Hindlimb muscle (tissue), 1 donor: ENCODE measurements at regions not wholly inside any gene's neighbourhood (a gene's known extent, or its start where the extent isn't known, plus 50 kb on each side); places are given as distances from the start of the nearest gene placed in this dataset.

ENCODE experiments used
- DNase-seq: peaks from one replicate; pipeline ENCODE4 v3.0.0-alpha.2; 2013

- DNase-seq, result no peak
Observed at GRCh38 chr18:78159397-78159796, 820.2 kb upstream of the SALL3 start.

GRCh38 chr18:78160961-78161656, 818.5 kb upstream of the SALL3 start:
- DNase-seq, result no peak

- DNase-seq, result no peak
Observed at GRCh38 chr18:78165525-78165924, 814.1 kb upstream of the SALL3 start.

- DNase-seq, result no peak
Observed at GRCh38 chr18:78168526-78168925, 811.1 kb upstream of the SALL3 start.

- DNase-seq, result no peak
Observed at GRCh38 chr18:78169174-78169864, 810.3 kb upstream of the SALL3 start.

DNA sequence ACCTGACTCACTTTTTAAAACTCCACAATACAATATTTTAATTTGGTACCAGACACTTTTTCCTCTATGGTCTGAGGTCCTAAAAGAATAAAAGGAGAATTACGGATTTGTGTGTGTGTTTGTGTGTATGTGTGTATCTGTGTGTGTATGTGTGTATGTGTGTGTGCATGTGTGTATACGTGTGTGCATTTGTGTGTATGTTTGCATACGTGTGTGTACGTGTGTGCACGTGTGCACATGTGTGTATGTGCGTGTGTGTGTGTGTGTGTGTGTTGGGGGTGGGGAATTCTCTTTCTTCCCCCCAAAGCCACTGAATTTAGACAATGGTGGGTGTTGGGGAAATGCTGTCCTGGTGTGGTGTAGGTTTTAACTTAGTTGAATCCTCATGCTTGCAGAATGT, 807.7 kb upstream of the SALL3 start:
- DNase-seq, result no peak

- no peak for DNase-seq
Observed at GRCh38 chr18:78174737-78175136, 804.9 kb upstream of the SALL3 start.

DNA sequence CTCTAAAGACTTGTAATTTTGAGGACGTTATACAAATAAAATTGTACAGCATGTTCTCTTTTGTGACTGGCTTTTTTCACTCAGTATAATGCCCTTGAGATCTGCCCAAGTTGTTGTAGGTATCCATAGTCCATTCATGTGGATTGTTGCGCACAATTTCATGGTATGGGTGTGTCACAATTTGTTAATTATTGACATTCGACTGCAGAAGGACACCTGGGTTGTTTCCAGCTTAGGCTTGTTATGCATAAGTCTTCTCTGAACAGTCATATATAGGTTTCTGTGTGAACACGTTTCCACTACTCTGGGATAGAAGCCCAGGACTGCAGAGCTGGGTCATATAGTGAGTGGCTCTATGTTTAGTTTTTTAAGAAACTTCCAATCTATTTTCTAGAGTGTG, 800.8 kb upstream of the SALL3 start:
- no peak for DNase-seq

- no peak for DNase-seq
Observed at GRCh38 chr18:78180741-78181140, 798.9 kb upstream of the SALL3 start.

- no peak for DNase-seq
Observed at GRCh38 chr18:78183815-78184214, 795.8 kb upstream of the SALL3 start.

DNA sequence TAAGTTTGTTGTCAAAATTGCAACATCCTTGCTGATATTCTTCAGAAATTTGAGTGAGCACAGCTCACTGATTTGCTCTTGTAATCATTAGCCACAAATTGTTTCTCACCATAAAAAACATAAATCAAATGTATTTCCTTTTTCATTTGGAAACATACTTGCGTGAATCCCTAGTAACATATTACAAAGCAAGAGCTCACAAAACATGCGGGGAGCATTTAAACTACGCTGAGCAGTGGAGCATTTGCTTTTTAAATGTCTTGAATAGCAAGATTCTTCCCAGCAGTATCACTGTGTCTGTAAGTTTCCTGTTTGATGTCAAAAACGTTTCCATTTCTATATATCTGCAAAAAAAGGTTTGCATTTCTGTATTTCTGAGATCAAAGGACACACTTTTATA, 788.3 kb upstream of the SALL3 start:
- DNase-seq, result no peak

DNA sequence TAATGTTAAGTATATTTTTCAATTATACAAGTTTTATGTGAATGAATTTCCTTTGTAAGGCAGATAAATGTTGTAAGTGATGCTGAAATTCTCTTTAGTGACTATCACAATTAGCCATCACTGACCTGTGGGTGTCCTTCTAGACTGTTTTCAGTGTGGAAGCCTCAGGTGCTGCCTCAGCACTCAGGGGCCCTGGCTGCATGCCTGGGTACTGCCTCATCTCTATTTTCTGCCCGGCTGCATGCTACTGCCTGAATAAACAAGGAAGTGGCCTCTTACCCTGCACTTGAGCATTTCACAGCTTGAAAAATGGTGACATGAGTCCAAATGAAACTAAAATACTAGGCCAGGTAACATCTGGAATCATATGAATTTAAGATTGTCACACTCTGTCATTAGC, 787.6 kb upstream of the SALL3 start:
- DNase-seq, result no peak

- DNase-seq, result no peak
Observed at GRCh38 chr18:78196280-78196679, 783.3 kb upstream of the SALL3 start.

- DNase-seq, result no peak
Observed at GRCh38 chr18:78199002-78199401, 780.6 kb upstream of the SALL3 start.

GRCh38 chr18:78199611-78200010, 780.0 kb upstream of the SALL3 start:
- no peak for DNase-seq

- no peak for DNase-seq
Observed at GRCh38 chr18:78207942-78208341, 771.7 kb upstream of the SALL3 start.

GRCh38 chr18:78208461-78208860, 771.2 kb upstream of the SALL3 start:
- DNase-seq, result no peak

DNA sequence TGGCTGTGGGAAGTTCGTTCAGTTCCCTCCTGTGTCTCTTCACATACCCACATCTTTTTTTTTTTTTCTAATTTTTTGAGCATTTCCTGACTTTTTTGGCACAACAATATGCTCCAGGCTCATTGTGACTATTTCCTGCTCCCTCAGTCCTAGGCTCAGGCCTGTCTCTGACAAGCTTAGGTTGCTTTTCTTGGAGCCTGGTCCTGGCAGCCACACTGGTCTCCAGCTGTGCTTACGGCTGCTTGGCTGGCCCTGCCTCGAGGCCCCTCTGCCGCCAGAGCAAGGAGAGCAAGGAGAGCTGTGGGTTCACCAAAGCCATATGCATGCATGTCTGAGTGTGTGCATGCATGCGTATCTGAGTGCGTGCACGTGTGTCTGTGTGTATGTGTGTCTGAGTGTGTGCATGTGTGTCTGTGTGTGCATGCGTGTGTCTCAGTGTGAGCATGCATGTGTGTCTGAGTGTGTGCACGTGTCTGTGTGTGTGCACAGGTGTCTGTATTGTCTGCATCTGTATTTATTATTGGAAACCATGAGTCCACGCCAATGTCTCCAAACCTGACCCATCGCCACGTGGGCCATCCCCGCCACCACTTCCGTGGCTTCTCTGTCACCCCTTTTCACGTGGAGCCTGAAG, 766.1 kb upstream of the SALL3 start:
- peak; percentile 14 for DNase-seq

GRCh38 chr18:78221496-78221895, 758.1 kb upstream of the SALL3 start:
- no peak for DNase-seq

DNA sequence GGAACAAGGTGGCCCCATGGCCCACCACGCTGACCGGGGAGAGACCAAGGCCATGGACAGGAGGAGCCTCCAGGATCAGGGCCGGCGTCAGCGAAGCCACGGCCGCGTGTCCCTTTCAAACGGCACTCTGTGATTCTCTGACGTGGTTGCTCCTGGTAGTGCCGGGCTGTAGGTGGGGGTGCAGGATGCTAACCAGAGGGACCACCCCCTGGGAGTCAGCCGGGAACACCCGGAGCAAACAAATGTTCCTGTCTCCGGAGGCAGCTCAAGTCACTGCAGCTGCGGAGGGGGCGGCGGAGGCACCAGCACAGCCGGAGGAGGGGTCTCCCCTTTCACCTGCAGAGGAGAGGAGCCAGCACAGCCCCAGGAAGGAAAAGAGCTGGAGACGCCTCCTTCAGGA, 750.6 kb upstream of the SALL3 start:
- no peak for DNase-seq

- no peak for DNase-seq
Observed at GRCh38 chr18:78230911-78231310, 748.7 kb upstream of the SALL3 start.

DNA sequence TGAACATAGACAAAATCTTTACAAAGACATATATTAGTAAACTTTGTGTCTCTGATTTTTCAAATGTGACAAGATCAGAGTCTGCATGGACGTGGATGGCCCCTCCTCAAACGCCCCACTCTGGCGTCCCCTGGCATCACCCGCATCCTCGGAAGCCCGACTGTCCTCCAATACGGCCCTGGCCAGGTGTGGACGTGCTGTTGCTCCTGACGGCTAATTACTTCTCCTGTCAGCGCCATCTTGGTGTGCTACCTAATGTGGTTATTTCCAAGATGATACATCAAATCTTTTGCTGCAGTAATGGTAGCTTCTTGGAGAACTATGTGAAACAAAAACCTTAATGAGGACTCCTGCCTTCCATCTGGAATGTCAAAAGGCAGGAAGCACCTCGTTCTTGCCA, 747.4 kb upstream of the SALL3 start:
- DNase-seq, result no peak

DNA sequence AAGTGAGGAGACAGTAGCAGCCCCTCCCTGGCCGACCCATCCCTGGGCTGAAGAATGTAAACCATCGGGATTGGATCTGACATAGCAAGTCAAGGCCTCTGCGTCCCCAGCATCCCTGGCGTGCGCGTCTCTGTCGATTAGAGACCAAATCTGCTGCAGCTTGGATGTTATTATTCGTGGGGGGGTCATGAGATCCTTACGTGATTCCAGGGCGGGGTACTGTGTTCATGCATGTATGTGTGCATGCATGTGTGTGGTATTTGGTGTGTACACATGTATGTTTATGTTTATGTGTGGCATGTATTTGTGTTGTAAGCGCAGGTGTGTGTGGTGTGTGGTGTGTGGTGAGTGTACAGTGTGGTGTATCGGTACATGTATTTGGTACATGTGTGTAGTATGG, 741.8 kb upstream of the SALL3 start:
- no peak for DNase-seq
